Activated naive CD8-positive, alpha-beta T cell (primary cell): ENCODE measurements at regions not wholly inside any gene's neighbourhood (a gene's known extent, or its start where the extent isn't known, plus 50 kb on each side); places are given as distances from the start of the nearest gene placed in this dataset.

ENCODE experiments used
- H3K27ac Mint-ChIP-seq: one replicate; pipeline ENCODE4 v1.8.0; 2021; ENCODE audit warnings: mixed read lengths
- H3K27me3 Mint-ChIP-seq: one replicate; pipeline ENCODE4 v1.8.0; 2021; ENCODE audit warnings: mixed read lengths
- H3K36me3 Mint-ChIP-seq: one replicate; pipeline ENCODE4 v1.8.0; 2021; ENCODE audit warnings: mixed read lengths
- H3K4me1 Mint-ChIP-seq: one replicate; pipeline ENCODE4 v1.8.0; 2021; ENCODE audit warnings: low read depth, mixed read lengths
- H3K4me3 Mint-ChIP-seq: one replicate; pipeline ENCODE4 v1.8.0; 2021; ENCODE audit warnings: mild to moderate bottlenecking, mixed read lengths
- H3K9me3 Mint-ChIP-seq: one replicate; pipeline ENCODE4 v1.8.0; 2021; ENCODE audit warnings: low read depth, mixed read lengths

- Mint-ChIP-seq H3K9me3 (no peaks in the 10 kb centered on the region), H3K27me3 (peaks cover 4% of the 10 kb centered on the region), H3K4me1 (no peaks in the 10 kb centered on the region), H3K27ac (no peak overlapping the region), H3K4me3 (no peak overlapping the region), H3K36me3 (no peaks in the 10 kb centered on the region)
Measured at GRCh38 chr11:116173941-116174911, 598.6 kb downstream of the BUD13 start.

GRCh38 chr11:116173506-116173905 is 599.3 kb downstream of the BUD13 start:
- Mint-ChIP-seq H3K9me3 (no peaks in the 10 kb centered on the region), H3K36me3 (no peaks in the 10 kb centered on the region), H3K4me3 (no peak overlapping the region), H3K4me1 (no peaks in the 10 kb centered on the region), H3K27me3 (peaks cover 4% of the 10 kb centered on the region), H3K27ac (no peak overlapping the region)

- H3K27me3 Mint-ChIP-seq: peaks cover 4% of the 10 kb centered on the region
- no peaks in the 10 kb centered on the region for H3K36me3 Mint-ChIP-seq
- no peak overlapping the region for H3K27ac Mint-ChIP-seq
- H3K4me3 Mint-ChIP-seq: no peak overlapping the region
- no peaks in the 10 kb centered on the region for H3K4me1 Mint-ChIP-seq
- no peaks in the 10 kb centered on the region for H3K9me3 Mint-ChIP-seq
Measured at GRCh38 chr11:116172851-116173250, 599.9 kb downstream of the BUD13 start.

- no peaks in the 10 kb centered on the region for H3K9me3 Mint-ChIP-seq
- H3K4me3 Mint-ChIP-seq: no peak overlapping the region
- H3K4me1 Mint-ChIP-seq: no peaks in the 10 kb centered on the region
- peaks cover 4% of the 10 kb centered on the region for H3K27me3 Mint-ChIP-seq
- H3K27ac Mint-ChIP-seq: no peak overlapping the region
- H3K36me3 Mint-ChIP-seq: no peaks in the 10 kb centered on the region
Measured at GRCh38 chr11:116172156-116172555, 600.6 kb downstream of the BUD13 start.

- Mint-ChIP-seq H3K27ac (no peak overlapping the region), H3K27me3 (peaks cover 4% of the 10 kb centered on the region), H3K4me1 (no peaks in the 10 kb centered on the region), H3K9me3 (no peaks in the 10 kb centered on the region), H3K4me3 (no peak overlapping the region), H3K36me3 (no peaks in the 10 kb centered on the region)
Measured at GRCh38 chr11:116171271-116172140, 601.3 kb downstream of the BUD13 start.

- Mint-ChIP-seq H3K27me3 (no peaks in the 10 kb centered on the region), H3K9me3 (no peaks in the 10 kb centered on the region), H3K4me1 (no peaks in the 10 kb centered on the region), H3K27ac (no peak overlapping the region), H3K4me3 (no peak overlapping the region), H3K36me3 (no peaks in the 10 kb centered on the region)
Measured at GRCh38 chr11:116170526-116171120, 602.2 kb downstream of the BUD13 start.

- no peaks in the 10 kb centered on the region for H3K36me3 Mint-ChIP-seq
- no peaks in the 10 kb centered on the region for H3K4me1 Mint-ChIP-seq
- no peak overlapping the region for H3K4me3 Mint-ChIP-seq
- H3K27ac Mint-ChIP-seq: no peak overlapping the region
- no peaks in the 10 kb centered on the region for H3K9me3 Mint-ChIP-seq
- no peaks in the 10 kb centered on the region for H3K27me3 Mint-ChIP-seq
Measured at GRCh38 chr11:116169776-116170175, 603.0 kb downstream of the BUD13 start.

GRCh38 chr11:116168459-116168787 is 604.4 kb downstream of the BUD13 start:
- Mint-ChIP-seq H3K36me3 (no peaks in the 10 kb centered on the region), H3K4me1 (no peaks in the 10 kb centered on the region), H3K9me3 (no peaks in the 10 kb centered on the region), H3K27me3 (no peaks in the 10 kb centered on the region), H3K4me3 (no peak overlapping the region), H3K27ac (no peak overlapping the region)

GRCh38 chr11:116167706-116168458 is 604.9 kb downstream of the BUD13 start:
- Mint-ChIP-seq H3K36me3 (no peaks in the 10 kb centered on the region), H3K27ac (no peak overlapping the region), H3K4me1 (no peaks in the 10 kb centered on the region), H3K9me3 (no peaks in the 10 kb centered on the region), H3K27me3 (no peaks in the 10 kb centered on the region), H3K4me3 (no peak overlapping the region)

GRCh38 chr11:116166573-116167465 is 606.0 kb downstream of the BUD13 start:
- Mint-ChIP-seq H3K4me1 (no peaks in the 10 kb centered on the region), H3K9me3 (no peaks in the 10 kb centered on the region), H3K4me3 (no peak overlapping the region), H3K27ac (no peak overlapping the region), H3K27me3 (peaks cover 2% of the 10 kb centered on the region), H3K36me3 (no peaks in the 10 kb centered on the region)

GRCh38 chr11:116164843-116165242 is 607.9 kb downstream of the BUD13 start:
- no peaks in the 10 kb centered on the region for H3K4me1 Mint-ChIP-seq
- H3K4me3 Mint-ChIP-seq: no peak overlapping the region
- no peaks in the 10 kb centered on the region for H3K36me3 Mint-ChIP-seq
- no peak overlapping the region for H3K27ac Mint-ChIP-seq
- no peaks in the 10 kb centered on the region for H3K9me3 Mint-ChIP-seq
- H3K27me3 Mint-ChIP-seq: peaks cover 4% of the 10 kb centered on the region

GRCh38 chr11:116162886-116163230 is 609.9 kb downstream of the BUD13 start:
- no peak overlapping the region for H3K27ac Mint-ChIP-seq
- H3K36me3 Mint-ChIP-seq: no peaks in the 10 kb centered on the region
- no peaks in the 10 kb centered on the region for H3K9me3 Mint-ChIP-seq
- H3K27me3 Mint-ChIP-seq: peaks cover 4% of the 10 kb centered on the region
- H3K4me3 Mint-ChIP-seq: no peak overlapping the region
- no peaks in the 10 kb centered on the region for H3K4me1 Mint-ChIP-seq

GRCh38 chr11:116162086-116162885 is 610.5 kb downstream of the BUD13 start:
- Mint-ChIP-seq H3K4me1 (no peaks in the 10 kb centered on the region), H3K9me3 (no peaks in the 10 kb centered on the region), H3K4me3 (no peak overlapping the region), H3K27me3 (peaks cover 4% of the 10 kb centered on the region), H3K36me3 (no peaks in the 10 kb centered on the region), H3K27ac (no peak overlapping the region)
